Prostate gland (tissue), 2 donors: ENCODE measurements at regions not wholly inside any gene's neighbourhood (a gene's known extent, or its start where the extent isn't known, plus 50 kb on each side); places are given as distances from the start of the nearest gene placed in this dataset.
A peak's percentile ranks its signal among the peaks of the same experiment; 100 is the strongest.

Experiments used
- DNase-seq: peaks from one replicate; pipeline ENCODE4 v3.0.0-alpha.2; 2019; ENCODE audit warnings: low spot score
- H3K27ac ChIP-seq, 2 donors: fragments of 200-600 bp; sonication (generic); 2 replicates each; pipeline ENCODE4 v1.5.1; 2017 to 2019
- H3K27me3 ChIP-seq: fragments of 200-600 bp; sonication (generic); replicated peaks from 2 replicates; pipeline ENCODE4 v1.5.1; 2019; ENCODE audit not compliant: insufficient read depth
- H3K36me3 ChIP-seq, 2 donors: fragments of 200-600 bp; sonication (generic); 1 replicate in 1 of 2; 2 replicates in 1 of 2; pipeline versions ENCODE4 v1.5.1 to v1.8.1; 2017 to 2019
- H3K4me1 ChIP-seq: fragments of 200-600 bp; sonication (generic); replicated peaks from 2 replicates; pipeline ENCODE4 v1.5.1; 2019
- H3K4me3 ChIP-seq, 2 donors: fragments of 200-600 bp; sonication (generic); 2 replicates each; pipeline ENCODE4 v1.5.1; 2017 to 2019
- H3K9me3 ChIP-seq: fragments of 200-600 bp; sonication (generic); 2 replicates; pipeline ENCODE4 v1.5.1; 2017
- POLR2A ChIP-seq: fragments of 450-650 bp; IDR thresholded peaks from one replicate; pipeline ENCODE4 v1.6.1; 2016; ENCODE audit warnings: antibody characterized with exemption, mild to moderate bottlenecking
- POLR2AphosphoS5 ChIP-seq: sonication (generic); formaldehyde crosslinking; IDR thresholded peaks from one replicate; pipeline ENCODE4 v1.6.1; 2017; ENCODE audit warnings: antibody characterized with exemption
- WGBS: methylation state at CpG from one replicate; pipeline ENCODE4 v1.1.5; 2018; 5-methylcytosine and 5-hydroxymethylcytosine counted together
- intact Hi-C: fragments of 100-400 bp; cut with DNase I; formaldehyde crosslinking; loops from one replicate; pipeline ENCODE4 v1.14.2; 2022
- TF ChIP-seq, protein P1 (sequence below), 4 experiments: fragments of 200-600 bp in 2 of 4; fragments of 450-650 bp in 2 of 4; sonication (generic) in 2 of 4; IDR thresholded peaks; 1 replicate in 3 of 4; 2 replicates in 1 of 4; pipeline ENCODE4 v1.5.1; 2016 to 2019; ENCODE audit warnings: antibody characterized with exemption in 4 of 4, mild to moderate bottlenecking in 2 of 4, moderate library complexity in 2 of 4

DNA sequence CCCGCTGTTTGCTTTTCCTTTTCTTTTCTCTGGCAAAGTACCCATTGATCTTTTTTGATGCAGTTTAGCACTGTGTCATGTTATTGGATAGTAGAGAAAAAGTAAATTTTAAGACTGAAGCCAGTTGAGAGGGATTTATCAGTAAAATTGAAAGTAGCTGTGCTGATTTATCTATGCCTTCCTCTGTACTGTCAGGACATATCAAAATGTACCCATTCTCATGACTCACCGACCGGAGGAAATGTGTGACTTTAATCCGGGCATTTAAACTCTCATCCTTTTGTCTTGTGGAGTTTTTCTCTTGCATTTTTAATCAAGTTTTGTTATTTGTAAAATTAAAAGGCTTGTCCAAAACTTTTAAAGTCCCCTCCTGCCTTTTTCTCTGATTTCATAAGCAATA is 276.6 kb upstream of the FMN2 start:
- DNase-seq: no peak
- Histone ChIP-seq H3K4me1 (no peaks in the 10 kb centered on the region), H3K9me3 (no peaks in the 10 kb centered on the region), H3K27me3 (no peaks in the 10 kb centered on the region), H3K36me3 (no peaks in the 10 kb centered on the region), H3K27ac (no peak overlapping the region), H3K4me3 (no peak overlapping the region)
- TF ChIP-seq POLR2A (no peak), POLR2AphosphoS5 (no peak)
- TF ChIP-seq, protein P1, sequence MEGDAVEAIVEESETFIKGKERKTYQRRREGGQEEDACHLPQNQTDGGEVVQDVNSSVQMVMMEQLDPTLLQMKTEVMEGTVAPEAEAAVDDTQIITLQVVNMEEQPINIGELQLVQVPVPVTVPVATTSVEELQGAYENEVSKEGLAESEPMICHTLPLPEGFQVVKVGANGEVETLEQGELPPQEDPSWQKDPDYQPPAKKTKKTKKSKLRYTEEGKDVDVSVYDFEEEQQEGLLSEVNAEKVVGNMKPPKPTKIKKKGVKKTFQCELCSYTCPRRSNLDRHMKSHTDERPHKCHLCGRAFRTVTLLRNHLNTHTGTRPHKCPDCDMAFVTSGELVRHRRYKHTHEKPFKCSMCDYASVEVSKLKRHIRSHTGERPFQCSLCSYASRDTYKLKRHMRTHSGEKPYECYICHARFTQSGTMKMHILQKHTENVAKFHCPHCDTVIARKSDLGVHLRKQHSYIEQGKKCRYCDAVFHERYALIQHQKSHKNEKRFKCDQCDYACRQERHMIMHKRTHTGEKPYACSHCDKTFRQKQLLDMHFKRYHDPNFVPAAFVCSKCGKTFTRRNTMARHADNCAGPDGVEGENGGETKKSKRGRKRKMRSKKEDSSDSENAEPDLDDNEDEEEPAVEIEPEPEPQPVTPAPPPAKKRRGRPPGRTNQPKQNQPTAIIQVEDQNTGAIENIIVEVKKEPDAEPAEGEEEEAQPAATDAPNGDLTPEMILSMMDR (IDR thresholded peaks at IDR 0.05): no peak
- intact Hi-C loops: no loop called here
- WGBS: 84% methylated on average over 4 of the region's 4 CpGs

- no peak overlapping the region for H3K4me3 ChIP-seq
- WGBS: 18% methylated on average over 5 of the region's 5 CpGs
- no peaks in the 10 kb centered on the region for H3K9me3 ChIP-seq
- no peaks in the 10 kb centered on the region for H3K4me1 ChIP-seq
- H3K36me3 ChIP-seq: no peaks in the 10 kb centered on the region
- H3K27me3 ChIP-seq: no peaks in the 10 kb centered on the region
- intact Hi-C loops: no loop called here
- H3K27ac ChIP-seq: no peak overlapping the region
- no peak for DNase-seq
- TF ChIP-seq, protein P1 (IDR thresholded peaks at IDR 0.05): no peak
- TF ChIP-seq POLR2AphosphoS5: peak; percentile 42
Measured at GRCh38 chr1:239816081-239816782, 275.5 kb upstream of the FMN2 start.

- intact Hi-C loops: no loop called here
- Histone ChIP-seq H3K27ac (no peak overlapping the region), H3K36me3 (no peaks in the 10 kb centered on the region), H3K4me1 (no peaks in the 10 kb centered on the region), H3K4me3 (no peak overlapping the region), H3K9me3 (no peaks in the 10 kb centered on the region), H3K27me3 (no peaks in the 10 kb centered on the region)
- TF ChIP-seq, protein P1 (IDR thresholded peaks at IDR 0.05): no peak
- TF ChIP-seq POLR2A (no peak), POLR2AphosphoS5 (no peak)
- DNase-seq: no peak
- 60% methylated on average over 1 of the region's 1 CpG for WGBS
Measured at GRCh38 chr1:239817276-239817675, 274.4 kb upstream of the FMN2 start.

GRCh38 chr1:239817801-239818200 is 273.9 kb upstream of the FMN2 start:
- 94% methylated on average over 7 of the region's 7 CpGs for WGBS
- no peak for DNase-seq
- Histone ChIP-seq H3K4me1 (no peaks in the 10 kb centered on the region), H3K9me3 (no peaks in the 10 kb centered on the region), H3K4me3 (no peak overlapping the region), H3K36me3 (no peaks in the 10 kb centered on the region), H3K27me3 (no peaks in the 10 kb centered on the region), H3K27ac (no peak overlapping the region)
- intact Hi-C loops: no loop called here
- TF ChIP-seq POLR2AphosphoS5: no peak
- TF ChIP-seq POLR2A: no peak
- TF ChIP-seq, protein P1 (IDR thresholded peaks at IDR 0.05): no peak

GRCh38 chr1:239819096-239819495 is 272.6 kb upstream of the FMN2 start:
- Histone ChIP-seq H3K36me3 (no peaks in the 10 kb centered on the region), H3K27me3 (no peaks in the 10 kb centered on the region), H3K4me1 (no peaks in the 10 kb centered on the region), H3K27ac (no peak overlapping the region), H3K4me3 (no peak overlapping the region), H3K9me3 (no peaks in the 10 kb centered on the region)
- 86% methylated on average over 6 of the region's 6 CpGs for WGBS
- TF ChIP-seq POLR2AphosphoS5 (no peak), POLR2A (no peak)
- TF ChIP-seq, protein P1 (IDR thresholded peaks at IDR 0.05): no peak
- intact Hi-C loops: no loop called here
- DNase-seq: no peak
